ENCODE measurements at regions not wholly inside any gene's neighbourhood (a gene's known extent, or its start where the extent isn't known, plus 50 kb on each side); places are given as distances from the start of the nearest gene placed in this dataset.

- no peak overlapping the region for H3K4me3 ChIP-seq (ENCODE audit: low read depth, low read length)
- TF ChIP-seq, protein P1, sequence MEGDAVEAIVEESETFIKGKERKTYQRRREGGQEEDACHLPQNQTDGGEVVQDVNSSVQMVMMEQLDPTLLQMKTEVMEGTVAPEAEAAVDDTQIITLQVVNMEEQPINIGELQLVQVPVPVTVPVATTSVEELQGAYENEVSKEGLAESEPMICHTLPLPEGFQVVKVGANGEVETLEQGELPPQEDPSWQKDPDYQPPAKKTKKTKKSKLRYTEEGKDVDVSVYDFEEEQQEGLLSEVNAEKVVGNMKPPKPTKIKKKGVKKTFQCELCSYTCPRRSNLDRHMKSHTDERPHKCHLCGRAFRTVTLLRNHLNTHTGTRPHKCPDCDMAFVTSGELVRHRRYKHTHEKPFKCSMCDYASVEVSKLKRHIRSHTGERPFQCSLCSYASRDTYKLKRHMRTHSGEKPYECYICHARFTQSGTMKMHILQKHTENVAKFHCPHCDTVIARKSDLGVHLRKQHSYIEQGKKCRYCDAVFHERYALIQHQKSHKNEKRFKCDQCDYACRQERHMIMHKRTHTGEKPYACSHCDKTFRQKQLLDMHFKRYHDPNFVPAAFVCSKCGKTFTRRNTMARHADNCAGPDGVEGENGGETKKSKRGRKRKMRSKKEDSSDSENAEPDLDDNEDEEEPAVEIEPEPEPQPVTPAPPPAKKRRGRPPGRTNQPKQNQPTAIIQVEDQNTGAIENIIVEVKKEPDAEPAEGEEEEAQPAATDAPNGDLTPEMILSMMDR (conservative IDR thresholded peaks at IDR 0.05; ENCODE audit: low read depth, low read length) = no peak
- DNase-seq (ENCODE audit: low read depth) = no peak
Observed at GRCh38 chr3:188036375-188037194, 117.4 kb upstream of the LPP start.

DNA sequence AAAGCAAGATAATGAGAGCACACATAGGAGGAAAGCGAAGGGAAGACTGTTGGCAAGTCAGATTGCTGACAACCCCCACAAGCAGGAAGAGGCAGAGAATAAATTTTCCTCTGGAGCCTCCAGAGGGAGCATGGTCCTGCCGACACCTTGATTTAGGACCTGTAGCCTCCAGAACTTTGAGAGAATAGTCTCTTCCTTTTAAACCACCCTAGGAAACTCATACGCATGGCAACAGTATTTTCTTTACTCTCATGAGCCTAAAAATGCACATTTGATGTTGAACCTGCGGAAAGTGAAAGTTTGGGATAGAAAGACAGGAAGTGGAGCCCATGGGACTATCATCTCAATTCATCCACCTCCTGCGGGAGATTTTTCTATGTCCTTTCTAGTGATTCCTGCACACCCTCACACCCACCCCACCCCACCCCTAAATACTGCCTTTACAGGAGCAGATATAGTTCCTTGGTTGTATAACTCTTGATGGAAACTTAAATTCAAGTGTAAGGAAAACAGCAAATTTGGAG, 116.7 kb upstream of the LPP start:
- TF ChIP-seq, protein P1 (conservative IDR thresholded peaks at IDR 0.05; ENCODE audit: low read depth, low read length) = peak; percentile 65
- H3K4me3 ChIP-seq (ENCODE audit: low read depth, low read length) = no peak overlapping the region
- DNase-seq (ENCODE audit: low read depth) = no peak

GRCh38 chr3:188037965-188038581, 115.9 kb upstream of the LPP start:
- no peak for DNase-seq (ENCODE audit: low read depth)
- TF ChIP-seq, protein P1 (conservative IDR thresholded peaks at IDR 0.05; ENCODE audit: low read depth, low read length) = no peak

GRCh38 chr3:188041193-188041592, 112.8 kb upstream of the LPP start:
- no peak overlapping the region for H3K4me3 ChIP-seq (ENCODE audit: low read depth, low read length)
- no peak for DNase-seq (ENCODE audit: low read depth)
- TF ChIP-seq, protein P1 (conservative IDR thresholded peaks at IDR 0.05; ENCODE audit: low read depth, low read length) = no peak

More at GRCh38 chr3:188037965-188038581, 115.9 kb upstream of the LPP start:
- no peak overlapping the region for H3K4me3 ChIP-seq (ENCODE audit: low read depth, low read length)

- TF ChIP-seq, protein P1 (conservative IDR thresholded peaks at IDR 0.05; ENCODE audit: low read depth, low read length) = no peak
- no peak overlapping the region for H3K4me3 ChIP-seq (ENCODE audit: low read depth, low read length)
- DNase-seq (ENCODE audit: low read depth) = no peak
Observed at GRCh38 chr3:188041895-188042294, 112.1 kb upstream of the LPP start.

GRCh38 chr3:188042466-188042865, 111.5 kb upstream of the LPP start:
- H3K4me3 ChIP-seq (ENCODE audit: low read depth, low read length) = no peak overlapping the region
- no peak for DNase-seq (ENCODE audit: low read depth)
- TF ChIP-seq, protein P1 (conservative IDR thresholded peaks at IDR 0.05; ENCODE audit: low read depth, low read length) = no peak
